ENCODE measurements at regions not wholly inside any gene's neighbourhood (a gene's known extent, or its start where the extent isn't known, plus 50 kb on each side); places are given as distances from the start of the nearest gene placed in this dataset.

GRCh38 chr5:107803728-107804127, 133.0 kb upstream of the EFNA5 start:
- TF ChIP-seq CTCF (conservative IDR thresholded peaks at IDR 0.05; ENCODE audit: low read depth in 2 of 2) (no peak), CREB1 (CRISPR knock-in tag; IDR thresholded peaks at IDR 0.05; ENCODE audit: low read depth) (no peak), EZH2 (IDR thresholded peaks at IDR 0.05; ENCODE audit: low read depth, unreplicated experiment) (no peak), REST (IDR thresholded peaks at IDR 0.05; ENCODE audit: unreplicated experiment) (no peak), POLR2AphosphoS5 (IDR thresholded peaks at IDR 0.05; ENCODE audit: low read depth) (no peak), EZH2phosphoT487 (IDR thresholded peaks at IDR 0.05; ENCODE audit: unreplicated experiment) (no peak)
